ENCODE measurements at regions not wholly inside any gene's neighbourhood (a gene's known extent, or its start where the extent isn't known, plus 50 kb on each side); places are given as distances from the start of the nearest gene placed in this dataset.
"Not testable (repeated sequence)": the region's sequence is repeated elsewhere in the genome, so short reads cannot be mapped to it uniquely, and the experiment has no call there.

DNA sequence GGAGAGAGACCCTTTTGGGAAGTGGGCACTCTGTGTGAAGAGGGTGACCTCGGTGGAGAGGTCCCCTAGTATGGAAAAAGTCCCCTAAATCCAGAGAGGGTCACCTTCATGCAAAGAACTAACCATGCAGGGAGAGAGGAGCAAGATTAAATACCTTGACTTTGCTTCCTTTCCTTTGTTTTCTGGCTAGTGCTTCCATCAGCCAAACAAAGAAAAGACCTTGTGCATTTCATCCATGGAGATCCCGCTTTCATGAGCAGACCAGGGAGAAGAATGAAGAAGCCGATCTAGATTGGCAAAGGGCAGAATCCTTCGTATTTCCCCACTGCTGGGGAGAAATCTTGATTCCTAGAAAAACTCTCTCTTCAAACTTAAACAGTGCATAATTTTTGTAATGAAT, 813.3 kb upstream of the CDH6 start:
- Mint-ChIP-seq H3K27ac (ENCODE audit: unreplicated experiment) (no peak overlapping the region), H3K36me3 (ENCODE audit: insufficient read depth, unreplicated experiment) (no peaks in the 10 kb centered on the region), H3K9me3 (ENCODE audit: low read depth, unreplicated experiment) (peaks cover 7% of the 10 kb centered on the region), H3K27me3 (ENCODE audit: unreplicated experiment) (no peaks in the 10 kb centered on the region), H3K4me3 (ENCODE audit: low read depth, unreplicated experiment) (no peak overlapping the region), H3K4me1 (ENCODE audit: low read depth, unreplicated experiment) (no peaks in the 10 kb centered on the region)
- intact Hi-C loops (cut with micrococcal nuclease; ENCODE audit: unreplicated experiment), result no loop called here
- BruUV-seq (replicated peaks), result no TSS peak
- no peak for DNase-seq
- no peak for TF ChIP-seq CTCF (IDR thresholded peaks at IDR 0.05; ENCODE audit: unreplicated experiment)
- CTCF ChIA-PET, result no interaction called here

DNA sequence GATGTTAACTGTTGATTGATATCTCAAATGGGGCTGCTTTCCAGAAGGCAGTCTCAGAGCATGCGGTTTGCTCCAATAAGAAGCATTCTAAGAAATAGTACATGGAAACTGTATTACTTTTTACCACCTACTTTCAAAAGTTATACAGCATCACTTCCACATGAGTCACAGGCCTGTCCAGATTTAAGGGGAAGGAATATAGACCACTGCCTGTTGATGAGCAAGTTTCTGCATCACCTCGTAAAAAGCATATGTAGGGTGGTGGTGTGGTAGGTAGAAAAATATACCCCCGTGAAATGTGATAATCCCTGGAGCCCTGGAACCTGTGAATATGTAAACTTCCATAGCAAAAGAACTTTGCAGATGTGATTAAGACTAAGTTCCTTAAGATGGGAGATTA, 816.6 kb upstream of the CDH6 start:
- no TSS peak for BruUV-seq (replicated peaks)
- CTCF ChIA-PET, result no interaction called here
- Mint-ChIP-seq H3K27me3 (ENCODE audit: unreplicated experiment) (no peaks in the 10 kb centered on the region), H3K36me3 (ENCODE audit: insufficient read depth, unreplicated experiment) (no peaks in the 10 kb centered on the region), H3K4me3 (ENCODE audit: low read depth, unreplicated experiment) (no peak overlapping the region), H3K4me1 (ENCODE audit: low read depth, unreplicated experiment) (no peaks in the 10 kb centered on the region), H3K9me3 (ENCODE audit: low read depth, unreplicated experiment) (peaks cover 7% of the 10 kb centered on the region), H3K27ac (ENCODE audit: unreplicated experiment) (no peak overlapping the region)
- intact Hi-C loops (cut with micrococcal nuclease; ENCODE audit: unreplicated experiment), result loop anchor here (10.0 kb wide), 1 partner anchor 332 kb away; no protein-coding TSS in a partner anchor
- DNase-seq, result no peak
- no peak for TF ChIP-seq CTCF (IDR thresholded peaks at IDR 0.05; ENCODE audit: unreplicated experiment)

DNA sequence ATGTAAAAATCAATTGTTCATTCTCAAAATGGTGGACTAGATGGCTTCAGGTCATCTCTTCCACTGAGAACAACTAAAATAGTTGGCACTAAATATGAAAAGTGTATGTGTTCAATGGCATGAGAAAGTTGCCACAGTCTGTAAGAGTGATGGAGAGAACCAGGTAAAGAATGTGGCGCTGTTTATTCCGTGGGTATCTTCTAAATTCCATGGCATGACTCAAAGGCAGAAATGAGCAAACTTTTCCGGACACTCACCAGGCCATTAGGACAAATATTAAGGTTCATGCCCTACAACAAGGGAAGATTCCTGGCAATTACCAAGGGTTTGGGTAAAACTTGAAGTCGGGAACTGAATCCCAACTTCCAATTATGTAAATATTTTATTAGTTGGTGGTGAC, 825.4 kb upstream of the CDH6 start:
- Mint-ChIP-seq H3K27me3 (ENCODE audit: unreplicated experiment) (no peaks in the 10 kb centered on the region), H3K36me3 (ENCODE audit: insufficient read depth, unreplicated experiment) (no peaks in the 10 kb centered on the region), H3K9me3 (ENCODE audit: low read depth, unreplicated experiment) (peaks cover 11% of the 10 kb centered on the region), H3K27ac (ENCODE audit: unreplicated experiment) (no peak overlapping the region), H3K4me3 (ENCODE audit: low read depth, unreplicated experiment) (no peak overlapping the region), H3K4me1 (ENCODE audit: low read depth, unreplicated experiment) (no peaks in the 10 kb centered on the region)
- CTCF ChIA-PET, result no interaction called here
- no peak for DNase-seq
- intact Hi-C loops (cut with micrococcal nuclease; ENCODE audit: unreplicated experiment), result no loop called here
- BruUV-seq (replicated peaks), result no TSS peak
- TF ChIP-seq CTCF (IDR thresholded peaks at IDR 0.05; ENCODE audit: unreplicated experiment), result no peak

- CTCF ChIA-PET; H3K4me1 Mint-ChIP-seq (ENCODE audit: low read depth, unreplicated experiment); BruUV-seq (replicated peaks); H3K4me3 Mint-ChIP-seq (ENCODE audit: low read depth, unreplicated experiment); DNase-seq; H3K27ac Mint-ChIP-seq (ENCODE audit: unreplicated experiment); H3K27me3 Mint-ChIP-seq (ENCODE audit: unreplicated experiment); intact Hi-C loops (cut with micrococcal nuclease; ENCODE audit: unreplicated experiment); H3K36me3 Mint-ChIP-seq (ENCODE audit: insufficient read depth, unreplicated experiment): not testable (repeated sequence)
- H3K9me3 Mint-ChIP-seq (ENCODE audit: low read depth, unreplicated experiment), result peaks cover 13% of the 10 kb centered on the region
Measured at GRCh38 chr5:30365031-30365430, 828.5 kb upstream of the CDH6 start.

GRCh38 chr5:30357371-30357770, 836.1 kb upstream of the CDH6 start:
- Mint-ChIP-seq H3K36me3 (ENCODE audit: insufficient read depth, unreplicated experiment) (no peaks in the 10 kb centered on the region), H3K27ac (ENCODE audit: unreplicated experiment) (no peak overlapping the region), H3K4me1 (ENCODE audit: low read depth, unreplicated experiment) (no peaks in the 10 kb centered on the region), H3K9me3 (ENCODE audit: low read depth, unreplicated experiment) (peaks cover 9% of the 10 kb centered on the region), H3K4me3 (ENCODE audit: low read depth, unreplicated experiment) (no peak overlapping the region), H3K27me3 (ENCODE audit: unreplicated experiment) (no peaks in the 10 kb centered on the region)
- no peak for DNase-seq
- CTCF ChIA-PET, result no interaction called here
- BruUV-seq (replicated peaks), result no TSS peak
- intact Hi-C loops (cut with micrococcal nuclease; ENCODE audit: unreplicated experiment), result no loop called here
- no peak for TF ChIP-seq CTCF (IDR thresholded peaks at IDR 0.05; ENCODE audit: unreplicated experiment)
